ENCODE measurements at regions not wholly inside any gene's neighbourhood (a gene's known extent, or its start where the extent isn't known, plus 50 kb on each side); places are given as distances from the start of the nearest gene placed in this dataset.

GRCh38 chr15:96102631-96103030 is 227.9 kb upstream of the NR2F2 start:
- DNase-seq = no peak

- no peak for DNase-seq
Measured at GRCh38 chr15:96106181-96106580, 224.3 kb upstream of the NR2F2 start.

GRCh38 chr15:96106628-96107027 is 223.9 kb upstream of the NR2F2 start:
- DNase-seq = no peak

GRCh38 chr15:96107916-96108315 is 222.6 kb upstream of the NR2F2 start:
- no peak for DNase-seq

GRCh38 chr15:96108405-96108804 is 222.1 kb upstream of the NR2F2 start:
- no peak for DNase-seq

GRCh38 chr15:96109820-96110219 is 220.7 kb upstream of the NR2F2 start:
- DNase-seq = no peak

- DNase-seq = no peak
Measured at GRCh38 chr15:96112018-96112417, 218.5 kb upstream of the NR2F2 start.

GRCh38 chr15:96115642-96116041 is 214.9 kb upstream of the NR2F2 start:
- DNase-seq = no peak

- DNase-seq = no peak
Measured at GRCh38 chr15:96117270-96117669, 213.2 kb upstream of the NR2F2 start.

- no peak for DNase-seq
Measured at GRCh38 chr15:96119734-96120133, 210.8 kb upstream of the NR2F2 start.

GRCh38 chr15:96121086-96121920 is 209.2 kb upstream of the NR2F2 start:
- no peak for DNase-seq

- DNase-seq = no peak
Measured at GRCh38 chr15:96122077-96123027, 208.1 kb upstream of the NR2F2 start.

GRCh38 chr15:96123028-96123400 is 207.5 kb upstream of the NR2F2 start:
- no peak for DNase-seq

- no peak for DNase-seq
Measured at GRCh38 chr15:96123630-96124187, 206.8 kb upstream of the NR2F2 start.

- DNase-seq = no peak
Measured at GRCh38 chr15:96124436-96124835, 206.1 kb upstream of the NR2F2 start.

- DNase-seq = no peak
Measured at GRCh38 chr15:96125721-96126415, 204.6 kb upstream of the NR2F2 start.

GRCh38 chr15:96126859-96127258 is 203.6 kb upstream of the NR2F2 start:
- DNase-seq = no peak

GRCh38 chr15:96130734-96131133 is 199.8 kb upstream of the NR2F2 start:
- no peak for DNase-seq

GRCh38 chr15:96132126-96132525 is 198.4 kb upstream of the NR2F2 start:
- no peak for DNase-seq

- no peak for DNase-seq
Measured at GRCh38 chr15:96135166-96136093, 195.1 kb upstream of the NR2F2 start.

- DNase-seq = no peak
Measured at GRCh38 chr15:96138985-96139384, 191.5 kb upstream of the NR2F2 start.

GRCh38 chr15:96142498-96142897 is 188.0 kb upstream of the NR2F2 start:
- DNase-seq = no peak
